HG03571 (cell line): ENCODE measurements at regions not wholly inside any gene's neighbourhood (a gene's known extent, or its start where the extent isn't known, plus 50 kb on each side); places are given as distances from the start of the nearest gene placed in this dataset.

Experiments used
- ATAC-seq: cut with Tn5 transposase; IDR thresholded peaks from one replicate; pipeline ENCODE4 v1.9.1; 2021; ENCODE audit not compliant: unreplicated experiment

- ATAC-seq = no peak
These were observed 1056.2 kb downstream of the SORCS3 start for GRCh38 chr10:105697290-105697780.

GRCh38 chr10:105691811-105692210, 1050.7 kb downstream of the SORCS3 start:
- ATAC-seq = no peak

- no peak for ATAC-seq
These were observed 1041.8 kb downstream of the SORCS3 start for GRCh38 chr10:105682911-105683310.

DNA sequence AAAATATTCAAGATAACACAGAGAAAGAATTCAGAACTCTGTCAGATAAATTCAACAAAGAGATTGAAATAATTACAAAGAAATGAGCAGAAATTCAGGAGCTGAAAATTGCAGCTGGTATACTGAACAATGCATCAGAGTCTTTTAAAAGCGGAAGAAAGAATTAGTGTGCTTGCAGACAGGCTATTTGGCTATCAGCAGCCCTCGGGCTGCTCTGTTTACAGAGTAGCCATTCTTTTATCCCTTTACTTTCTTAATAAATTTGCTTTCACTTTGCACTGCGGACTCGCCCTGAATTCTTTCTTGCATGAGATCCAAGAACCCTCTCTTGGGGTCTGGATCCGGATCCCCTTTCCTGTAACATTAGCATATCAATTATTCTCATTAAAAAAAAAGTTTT, 1040.0 kb downstream of the SORCS3 start:
- ATAC-seq = no peak

DNA sequence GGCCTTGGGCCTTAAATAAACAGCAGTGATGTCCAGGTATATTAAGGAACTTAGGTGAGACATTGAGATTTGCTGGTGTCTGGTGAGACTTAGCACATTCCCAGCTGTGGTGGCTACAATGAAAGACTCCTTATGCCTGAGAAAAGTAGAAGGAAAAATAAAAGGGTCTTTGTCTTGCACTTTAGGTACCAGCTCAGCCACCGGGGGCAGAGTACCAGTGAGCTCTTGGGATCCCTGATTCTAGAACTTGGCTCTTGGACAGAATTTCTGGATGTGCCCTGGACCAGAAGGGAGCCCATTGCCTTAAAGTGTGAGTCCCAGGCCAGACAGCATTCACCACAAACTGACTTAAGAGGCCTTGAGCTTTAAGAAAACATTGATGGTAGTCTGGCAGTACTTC, 1038.7 kb downstream of the SORCS3 start:
- no peak for ATAC-seq

- ATAC-seq = no peak
These were observed 1034.2 kb downstream of the SORCS3 start for GRCh38 chr10:105675333-105675732.

- ATAC-seq = no peak
These were observed 1033.4 kb downstream of the SORCS3 start for GRCh38 chr10:105674448-105674847.

- no peak for ATAC-seq
These were observed 1017.6 kb downstream of the SORCS3 start for GRCh38 chr10:105658696-105659095.

- ATAC-seq = no peak
These were observed 1015.8 kb downstream of the SORCS3 start for GRCh38 chr10:105656856-105657255.

GRCh38 chr10:105650306-105650705, 1009.2 kb downstream of the SORCS3 start:
- ATAC-seq = no peak

DNA sequence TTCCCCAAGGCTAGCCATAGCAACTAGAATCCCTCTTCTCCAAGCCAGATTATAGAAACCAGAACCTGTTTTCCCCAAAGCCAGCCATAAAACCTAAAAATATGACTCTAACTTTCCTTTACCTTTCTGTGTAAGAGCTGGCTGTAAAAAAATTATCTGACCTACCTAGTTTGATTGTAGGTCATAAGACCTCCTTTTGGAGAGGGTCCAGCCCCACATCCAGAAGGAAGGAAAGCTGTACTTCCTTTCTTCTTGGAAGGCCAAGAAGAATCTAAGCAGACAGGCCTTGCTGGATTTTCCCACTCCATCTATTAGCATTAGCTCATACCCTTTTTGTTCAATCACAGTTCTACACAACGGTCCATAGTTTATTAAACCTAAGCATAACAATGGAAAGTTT, 1006.3 kb downstream of the SORCS3 start:
- ATAC-seq = no peak

DNA sequence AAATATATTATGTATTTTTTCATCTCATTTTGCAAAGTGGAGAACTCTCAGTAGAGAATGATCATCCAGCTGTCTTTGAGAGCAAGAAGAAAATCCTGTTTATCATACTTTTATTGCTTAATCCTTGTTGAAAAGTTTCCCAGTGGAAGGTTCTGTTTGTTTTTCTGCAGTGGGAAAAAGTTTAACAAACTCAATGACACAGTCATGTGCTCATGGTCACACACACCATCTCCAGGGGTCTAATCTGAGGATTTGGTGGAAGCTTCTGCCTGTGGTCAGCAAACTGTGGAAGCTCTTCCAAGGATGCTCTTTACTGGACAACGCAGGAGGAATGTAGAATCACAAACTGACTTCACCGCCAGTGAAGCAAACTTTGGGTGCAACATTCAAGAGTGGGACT, 1003.9 kb downstream of the SORCS3 start:
- ATAC-seq = no peak

GRCh38 chr10:105644559-105644958, 1003.5 kb downstream of the SORCS3 start:
- no peak for ATAC-seq

GRCh38 chr10:105644091-105644490, 1003.0 kb downstream of the SORCS3 start:
- no peak for ATAC-seq

GRCh38 chr10:105643660-105644059, 1002.6 kb downstream of the SORCS3 start:
- no peak for ATAC-seq

GRCh38 chr10:105634281-105634680, 993.2 kb downstream of the SORCS3 start:
- no peak for ATAC-seq

- no peak for ATAC-seq
These were observed 974.8 kb downstream of the SORCS3 start for GRCh38 chr10:105615715-105616365.

- no peak for ATAC-seq
These were observed 970.2 kb downstream of the SORCS3 start for GRCh38 chr10:105611244-105611798.

- no peak for ATAC-seq
These were observed 968.4 kb downstream of the SORCS3 start for GRCh38 chr10:105609451-105609850.

- ATAC-seq = no peak
These were observed 964.8 kb downstream of the SORCS3 start for GRCh38 chr10:105605918-105606317.

DNA sequence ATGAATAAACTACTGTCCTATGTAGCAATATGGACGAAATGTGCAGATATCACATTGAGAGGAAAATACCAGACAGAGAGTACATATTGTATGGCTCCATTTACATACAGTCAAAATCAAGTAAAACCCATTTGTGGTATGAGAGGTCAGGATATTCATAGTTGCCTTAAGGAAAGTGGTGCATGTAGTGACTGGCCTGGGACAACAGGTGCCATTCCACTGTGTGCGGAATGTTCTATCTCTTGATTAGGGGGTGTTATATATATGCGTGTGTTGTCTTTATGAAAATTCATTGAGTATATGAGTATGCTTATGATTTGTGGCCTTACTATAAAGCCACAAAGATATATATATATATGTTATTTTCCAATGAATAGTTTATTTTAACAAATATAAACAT, 964.0 kb downstream of the SORCS3 start:
- ATAC-seq = no peak

DNA sequence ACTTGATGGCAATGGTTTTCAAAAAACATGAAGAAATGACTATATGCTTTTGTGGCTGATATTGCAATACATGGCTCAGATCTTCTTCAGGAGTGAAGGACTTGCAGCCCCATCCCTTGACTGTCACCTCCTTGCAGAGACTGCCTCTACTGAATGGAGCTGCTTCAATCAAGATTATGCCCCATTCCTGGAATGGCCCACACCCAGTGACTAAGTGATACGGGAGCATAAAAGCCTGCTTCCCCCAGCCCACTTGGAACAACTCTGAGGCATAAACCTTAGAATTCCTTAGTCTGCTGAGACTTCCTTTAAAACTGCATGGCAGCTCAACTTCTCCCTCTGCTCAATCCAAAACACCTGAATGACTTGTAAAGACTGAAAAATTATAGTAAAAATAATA, 957.1 kb downstream of the SORCS3 start:
- no peak for ATAC-seq

DNA sequence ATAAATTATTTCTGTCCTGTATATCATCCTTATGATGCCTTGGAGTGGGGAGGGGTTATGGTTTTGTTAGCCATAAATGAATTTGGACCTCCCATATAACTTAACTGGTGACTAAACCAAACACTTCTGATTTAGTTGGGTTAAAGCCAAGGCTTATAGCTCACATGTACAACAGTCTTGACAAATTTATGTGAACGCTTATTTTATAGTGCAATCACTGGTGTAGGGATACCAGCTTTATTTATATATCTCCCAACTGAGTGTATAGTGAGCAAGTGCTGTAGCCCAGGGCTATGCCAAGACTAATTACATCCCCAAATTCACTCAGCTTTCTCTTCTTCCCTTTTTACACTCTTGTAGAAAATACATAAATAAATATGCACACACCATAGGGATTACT, 956.2 kb downstream of the SORCS3 start:
- ATAC-seq = no peak
